ENCODE measurements at regions not wholly inside any gene's neighbourhood (a gene's known extent, or its start where the extent isn't known, plus 50 kb on each side); places are given as distances from the start of the nearest gene placed in this dataset.

DNA sequence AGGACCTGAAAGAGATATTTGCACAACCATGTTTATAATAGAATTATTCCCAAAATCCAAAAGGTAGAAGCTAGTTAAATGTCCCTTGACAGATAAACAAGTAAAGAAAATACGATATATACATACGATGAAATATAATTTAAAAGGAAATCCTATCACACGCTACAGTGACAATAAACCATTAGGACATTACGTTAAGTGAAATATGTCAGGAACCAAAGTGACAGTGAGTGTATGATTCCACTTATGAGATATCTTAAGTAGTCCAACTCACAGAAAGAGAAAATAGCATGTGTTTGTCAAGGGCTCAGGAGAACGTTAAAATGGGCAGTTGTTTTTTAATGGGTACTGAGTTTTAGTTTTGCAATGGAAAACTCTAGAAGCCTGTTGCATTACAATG lies 212.7 kb upstream of the PMFBP1 start:
- TF ChIP-seq EZH2phosphoT487 (IDR thresholded peaks at IDR 0.05; ENCODE audit: borderline replicate concordance, low read length) = no peak
- TF ChIP-seq, protein P1, sequence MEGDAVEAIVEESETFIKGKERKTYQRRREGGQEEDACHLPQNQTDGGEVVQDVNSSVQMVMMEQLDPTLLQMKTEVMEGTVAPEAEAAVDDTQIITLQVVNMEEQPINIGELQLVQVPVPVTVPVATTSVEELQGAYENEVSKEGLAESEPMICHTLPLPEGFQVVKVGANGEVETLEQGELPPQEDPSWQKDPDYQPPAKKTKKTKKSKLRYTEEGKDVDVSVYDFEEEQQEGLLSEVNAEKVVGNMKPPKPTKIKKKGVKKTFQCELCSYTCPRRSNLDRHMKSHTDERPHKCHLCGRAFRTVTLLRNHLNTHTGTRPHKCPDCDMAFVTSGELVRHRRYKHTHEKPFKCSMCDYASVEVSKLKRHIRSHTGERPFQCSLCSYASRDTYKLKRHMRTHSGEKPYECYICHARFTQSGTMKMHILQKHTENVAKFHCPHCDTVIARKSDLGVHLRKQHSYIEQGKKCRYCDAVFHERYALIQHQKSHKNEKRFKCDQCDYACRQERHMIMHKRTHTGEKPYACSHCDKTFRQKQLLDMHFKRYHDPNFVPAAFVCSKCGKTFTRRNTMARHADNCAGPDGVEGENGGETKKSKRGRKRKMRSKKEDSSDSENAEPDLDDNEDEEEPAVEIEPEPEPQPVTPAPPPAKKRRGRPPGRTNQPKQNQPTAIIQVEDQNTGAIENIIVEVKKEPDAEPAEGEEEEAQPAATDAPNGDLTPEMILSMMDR (IDR thresholded peaks at IDR 0.05; ENCODE audit: low read depth, low read length, poor library complexity, severe bottlenecking) = no peak
- H3K27ac ChIP-seq (ENCODE audit: low read depth, low read length) = no peak overlapping the region
- H3K4me2 ChIP-seq (ENCODE audit: low read length) = no peak overlapping the region
- no peaks in the 10 kb centered on the region; the same call in 1 of the 2 replicates for H3K9me3 ChIP-seq (ENCODE audit: control insufficient read depth, insufficient read depth, low read length)
- H3K4me3 ChIP-seq (ENCODE audit: low read length) = no peak overlapping the region
- no peaks in the 10 kb centered on the region for H3F3A ChIP-seq (ENCODE audit: control insufficient read depth, insufficient read depth)
- no peaks in the 10 kb centered on the region for H3K36me3 ChIP-seq (ENCODE audit: control insufficient read depth, low read length)
- H3K4me1 ChIP-seq (ENCODE audit: control insufficient read depth, low read length) = no peaks in the 10 kb centered on the region
- no peaks in the 10 kb centered on the region for H3K79me2 ChIP-seq (ENCODE audit: control insufficient read depth, low read length)
- no peaks in the 10 kb centered on the region for H4K20me1 ChIP-seq (ENCODE audit: control insufficient read depth, insufficient read depth, low read depth, low read length)
- H3K27me3 ChIP-seq (ENCODE audit: control insufficient read depth, low read length) = no peaks in the 10 kb centered on the region
- H3K9me2 ChIP-seq (replicated peaks; ENCODE audit: control insufficient read depth, low read length) = no peaks in the 10 kb centered on the region

- H3F3A ChIP-seq (ENCODE audit: control insufficient read depth, insufficient read depth) = no peaks in the 10 kb centered on the region
- no peaks in the 10 kb centered on the region for H4K20me1 ChIP-seq (ENCODE audit: control insufficient read depth, insufficient read depth, low read depth, low read length)
- H3K36me3 ChIP-seq (ENCODE audit: control insufficient read depth, low read length) = no peaks in the 10 kb centered on the region
- H3K27ac ChIP-seq (ENCODE audit: low read depth, low read length) = no peak overlapping the region
- no peaks in the 10 kb centered on the region for H3K9me2 ChIP-seq (replicated peaks; ENCODE audit: control insufficient read depth, low read length)
- H3K4me2 ChIP-seq (ENCODE audit: low read length) = no peak overlapping the region
- no peaks in the 10 kb centered on the region for H3K27me3 ChIP-seq (ENCODE audit: control insufficient read depth, low read length)
- H3K79me2 ChIP-seq (ENCODE audit: control insufficient read depth, low read length) = no peaks in the 10 kb centered on the region
- TF ChIP-seq, protein P1 (IDR thresholded peaks at IDR 0.05; ENCODE audit: low read depth, low read length, poor library complexity, severe bottlenecking) = no peak
- no peak for TF ChIP-seq EZH2phosphoT487 (IDR thresholded peaks at IDR 0.05; ENCODE audit: borderline replicate concordance, low read length)
- H3K9me3 ChIP-seq (ENCODE audit: control insufficient read depth, insufficient read depth, low read length) = no peaks in the 10 kb centered on the region
- H3K4me1 ChIP-seq (ENCODE audit: control insufficient read depth, low read length) = no peaks in the 10 kb centered on the region
- no peak overlapping the region for H3K4me3 ChIP-seq (ENCODE audit: low read length)
Measured at GRCh38 chr16:72380283-72380682, 208.3 kb upstream of the PMFBP1 start.

DNA sequence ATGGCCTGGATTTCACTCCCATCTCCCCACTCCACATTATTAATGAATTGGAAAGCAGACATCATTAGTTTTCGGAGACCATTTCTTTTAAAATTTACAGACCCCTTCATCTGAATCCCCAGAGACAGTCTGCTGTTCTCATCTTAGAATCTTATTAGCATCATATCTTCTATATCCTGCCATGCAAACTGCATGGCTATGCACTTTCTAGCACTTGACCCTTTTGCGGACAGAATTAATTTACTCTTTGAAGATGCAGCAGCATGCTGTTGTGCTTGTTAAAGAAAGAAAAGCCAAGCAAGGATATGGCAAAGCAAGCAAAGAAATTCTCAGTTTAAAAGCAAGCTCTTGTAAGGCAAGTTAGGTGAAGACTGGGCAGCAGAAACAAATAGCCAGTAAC lies 201.2 kb upstream of the PMFBP1 start:
- H3K27me3 ChIP-seq (ENCODE audit: control insufficient read depth, low read length) = no peaks in the 10 kb centered on the region
- H3K27ac ChIP-seq (ENCODE audit: low read depth, low read length) = no peak overlapping the region
- no peaks in the 10 kb centered on the region for H3K9me3 ChIP-seq (ENCODE audit: control insufficient read depth, insufficient read depth, low read length)
- TF ChIP-seq, protein P1 (IDR thresholded peaks at IDR 0.05; ENCODE audit: low read depth, low read length, poor library complexity, severe bottlenecking) = no peak
- no peak for TF ChIP-seq EZH2phosphoT487 (IDR thresholded peaks at IDR 0.05; ENCODE audit: borderline replicate concordance, low read length)
- H3K9me2 ChIP-seq (replicated peaks; ENCODE audit: control insufficient read depth, low read length) = no peaks in the 10 kb centered on the region
- no peak overlapping the region for H3K4me2 ChIP-seq (ENCODE audit: low read length)
- H3K4me3 ChIP-seq (ENCODE audit: low read length) = no peak overlapping the region
- no peaks in the 10 kb centered on the region for H3K79me2 ChIP-seq (ENCODE audit: control insufficient read depth, low read length)
- no peaks in the 10 kb centered on the region for H3K4me1 ChIP-seq (ENCODE audit: control insufficient read depth, low read length)
- no peaks in the 10 kb centered on the region for H3K36me3 ChIP-seq (ENCODE audit: control insufficient read depth, low read length)
- no peaks in the 10 kb centered on the region for H4K20me1 ChIP-seq (ENCODE audit: control insufficient read depth, insufficient read depth, low read depth, low read length)
- H3F3A ChIP-seq (ENCODE audit: control insufficient read depth, insufficient read depth) = no peaks in the 10 kb centered on the region

Measured in DOHH2 (cell line).